Cardiac septum (tissue), 1 donor: ENCODE measurements at regions not wholly inside any gene's neighbourhood (a gene's known extent, or its start where the extent isn't known, plus 50 kb on each side); places are given as distances from the start of the nearest gene placed in this dataset.
"Not testable (repeated sequence)": the region's sequence is repeated elsewhere in the genome, so short reads cannot be mapped to it uniquely, and the experiment has no call there.

Experiments used
- DNase-seq: peaks from one replicate; pipeline ENCODE4 v3.0.0-alpha.2; 2020; ENCODE audit warnings: low spot score
- intact Hi-C: fragments of 100-400 bp; cut with DNase I; formaldehyde crosslinking; loops from one replicate; pipeline ENCODE4 v1.14.0; 2022
- donor health status: DM: no; HTN: no; CAD: no.

GRCh38 chr7:34320926-34321661, 336.9 kb upstream of the NPSR1 start:
- no peak for DNase-seq
- intact Hi-C loops = loop anchor here (2.0 to 10.0 kb wide), 2 partner anchors 110 to 274 kb away; no protein-coding TSS in a partner anchor

DNA sequence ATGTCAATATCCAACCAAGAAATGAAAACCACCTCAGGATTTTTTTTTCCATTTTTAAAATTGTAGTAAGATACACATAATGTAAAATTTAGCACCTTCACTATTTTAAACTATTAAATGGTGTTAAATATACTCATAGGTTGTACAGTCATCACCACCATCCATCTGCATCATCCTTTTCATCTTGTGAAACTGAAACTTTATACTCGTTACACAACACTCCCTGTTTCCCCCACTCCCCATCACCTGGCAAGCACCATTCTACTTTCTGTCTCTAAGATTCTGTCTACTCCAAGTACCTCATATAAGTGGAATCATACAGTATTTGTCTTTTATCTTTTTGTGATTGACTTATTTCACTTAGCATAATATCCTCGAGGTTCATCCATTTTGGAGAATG, 335.2 kb upstream of the NPSR1 start:
- intact Hi-C loops = loop anchor here (10.0 kb wide), 1 partner anchor 272 kb away; no protein-coding TSS in a partner anchor
- no peak for DNase-seq

DNA sequence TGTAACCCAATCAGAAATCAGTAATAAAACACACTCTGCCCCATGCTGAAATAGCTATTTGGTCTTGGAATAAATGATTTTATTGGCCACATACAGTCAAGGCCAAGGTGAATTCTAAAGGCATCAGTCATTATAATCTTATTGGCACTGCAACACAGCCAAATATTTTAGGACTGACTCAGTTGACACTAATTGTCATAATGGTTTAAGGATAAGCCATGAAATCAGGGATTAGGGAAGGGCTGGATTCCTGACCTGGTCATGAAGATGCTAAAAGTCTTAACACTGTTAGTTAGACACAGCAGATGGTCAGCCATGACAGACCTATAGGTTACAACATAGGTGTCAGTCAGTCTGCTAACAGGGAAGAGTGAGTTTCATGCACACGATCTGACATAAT, 330.3 kb upstream of the NPSR1 start:
- intact Hi-C loops = loop anchor here (10.0 kb wide), 1 partner anchor 267 kb away; no protein-coding TSS in a partner anchor
- DNase-seq = no peak

- intact Hi-C loops = no loop called here
- no peak for DNase-seq
These were observed 327.7 kb upstream of the NPSR1 start for GRCh38 chr7:34330308-34330707.

GRCh38 chr7:34331102-34331501, 326.9 kb upstream of the NPSR1 start:
- intact Hi-C loops = no loop called here
- no peak for DNase-seq

- intact Hi-C loops = no loop called here
- no peak for DNase-seq
These were observed 326.0 kb upstream of the NPSR1 start for GRCh38 chr7:34332006-34332405.

DNA sequence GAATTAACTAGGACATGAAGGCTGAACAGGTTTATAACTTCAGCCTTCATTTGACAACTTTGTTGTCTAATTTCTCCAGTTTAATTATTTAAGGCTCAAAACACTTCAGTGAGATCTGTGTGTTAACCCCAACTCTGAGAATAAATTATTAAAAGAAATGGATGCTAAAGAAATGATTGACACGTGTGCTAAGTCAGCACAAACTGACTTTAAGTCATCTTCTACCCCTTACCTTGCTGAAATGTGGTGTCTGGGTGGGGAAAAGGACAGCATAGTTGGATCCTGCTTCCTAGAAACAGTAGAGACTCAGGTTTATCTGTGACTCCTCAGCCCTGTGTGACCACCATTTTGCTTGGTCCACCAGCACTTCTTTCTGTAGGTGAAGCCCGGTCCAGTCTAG, 324.8 kb upstream of the NPSR1 start:
- no peak for DNase-seq
- intact Hi-C loops = no loop called here

DNA sequence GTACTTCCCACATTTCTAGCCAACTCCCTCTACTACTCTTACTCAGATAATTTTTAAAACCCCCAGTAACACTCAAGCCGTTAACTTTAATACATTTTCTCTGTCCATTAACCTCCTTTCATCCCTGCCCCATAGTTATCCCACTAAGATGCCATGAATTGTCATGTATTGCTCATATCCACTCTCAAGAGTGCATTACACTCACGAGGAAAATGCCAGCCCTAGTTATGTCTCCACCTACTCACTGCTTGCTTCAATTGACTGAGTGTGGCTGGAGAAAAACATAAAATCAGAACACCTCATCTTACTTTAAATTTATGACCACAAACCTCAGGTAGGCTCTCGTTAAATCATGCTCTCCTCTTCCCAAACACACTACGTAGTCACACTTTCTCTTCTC, 324.1 kb upstream of the NPSR1 start:
- no peak for DNase-seq
- intact Hi-C loops = no loop called here

GRCh38 chr7:34337163-34337562, 320.9 kb upstream of the NPSR1 start:
- intact Hi-C loops = no loop called here
- no peak for DNase-seq

GRCh38 chr7:34338961-34339526, 319.0 kb upstream of the NPSR1 start:
- intact Hi-C loops = no loop called here
- no peak for DNase-seq

DNA sequence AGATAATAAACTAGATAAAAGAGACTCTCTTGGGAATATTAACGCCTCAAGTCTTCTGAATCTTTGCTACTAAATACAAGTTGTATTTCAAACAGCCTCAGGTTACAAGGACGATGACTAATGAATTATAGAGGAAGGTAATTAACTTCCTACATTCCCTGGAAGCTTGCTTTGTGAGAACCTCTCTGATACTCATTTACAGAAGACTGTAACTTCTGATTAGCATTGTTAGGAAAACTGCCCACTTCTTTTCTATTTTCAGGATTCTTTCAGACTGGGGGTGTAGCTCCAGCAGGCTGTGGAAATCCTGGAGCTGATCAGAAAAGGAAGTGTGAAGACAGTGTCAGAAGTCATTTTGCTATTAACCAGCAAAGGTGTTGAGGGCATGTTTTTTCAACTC, 316.7 kb upstream of the NPSR1 start:
- intact Hi-C loops = no loop called here
- DNase-seq = no peak

DNA sequence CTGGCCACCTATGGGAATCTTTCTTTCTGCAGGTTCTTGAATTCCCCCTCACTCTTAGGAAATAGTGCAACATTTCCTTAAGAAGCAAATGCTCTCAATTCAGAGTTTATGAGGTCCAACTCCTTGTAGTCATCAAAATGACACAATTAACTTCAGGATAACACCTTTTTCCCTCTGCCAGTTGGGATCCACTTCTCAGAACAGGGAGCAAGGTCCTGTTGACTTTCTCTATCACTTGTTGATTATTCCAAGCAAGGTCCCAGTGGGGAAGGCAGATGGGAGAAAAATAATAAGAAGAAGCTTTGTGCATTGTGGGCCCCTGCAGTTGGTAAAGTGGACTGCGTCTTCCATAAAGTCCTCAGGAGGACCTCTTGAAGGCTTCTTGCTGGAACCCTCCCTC, 315.6 kb upstream of the NPSR1 start:
- no peak for DNase-seq
- intact Hi-C loops = no loop called here

DNA sequence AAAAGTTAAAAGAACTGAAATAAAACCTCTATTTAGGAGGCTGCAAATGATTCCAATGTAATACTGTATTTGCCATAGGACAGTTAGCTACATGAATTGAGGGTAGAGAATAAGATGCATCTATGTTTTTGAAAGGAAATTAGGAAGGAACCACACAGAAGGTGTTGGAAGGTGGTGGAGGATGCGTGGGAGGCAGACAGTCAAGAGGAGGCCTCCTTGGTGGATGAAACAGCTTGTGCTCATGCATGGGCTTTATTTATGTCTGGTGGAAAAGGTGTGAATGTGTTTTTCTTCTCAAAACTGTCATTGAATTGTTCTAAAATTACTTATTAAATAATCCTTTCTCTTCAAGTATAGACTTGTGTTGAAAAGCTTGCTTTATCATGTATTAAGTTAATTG, 314.4 kb upstream of the NPSR1 start:
- no peak for DNase-seq
- intact Hi-C loops = no loop called here

- DNase-seq = no peak
- intact Hi-C loops = no loop called here
These were observed 304.0 kb upstream of the NPSR1 start for GRCh38 chr7:34354011-34354410.

DNA sequence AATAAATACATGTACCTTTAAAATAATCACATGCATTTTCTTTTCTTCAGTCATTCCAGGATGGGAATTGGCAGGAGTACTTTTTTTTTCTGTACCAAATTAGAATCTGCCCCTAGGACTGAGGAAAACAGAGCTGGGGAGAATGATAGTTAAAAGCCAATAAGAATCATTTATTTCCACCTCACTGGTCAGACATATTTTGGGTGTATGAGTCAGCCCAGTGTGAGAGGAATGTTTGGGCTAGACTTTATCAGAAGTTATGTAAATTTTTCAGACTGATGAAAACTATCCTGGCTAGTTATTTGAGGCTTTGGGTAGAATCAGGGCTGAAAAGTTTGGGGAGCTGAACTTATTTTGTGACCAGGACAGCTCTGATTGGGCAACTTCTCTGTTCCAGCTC, 303.1 kb upstream of the NPSR1 start:
- no peak for DNase-seq
- intact Hi-C loops = no loop called here

DNA sequence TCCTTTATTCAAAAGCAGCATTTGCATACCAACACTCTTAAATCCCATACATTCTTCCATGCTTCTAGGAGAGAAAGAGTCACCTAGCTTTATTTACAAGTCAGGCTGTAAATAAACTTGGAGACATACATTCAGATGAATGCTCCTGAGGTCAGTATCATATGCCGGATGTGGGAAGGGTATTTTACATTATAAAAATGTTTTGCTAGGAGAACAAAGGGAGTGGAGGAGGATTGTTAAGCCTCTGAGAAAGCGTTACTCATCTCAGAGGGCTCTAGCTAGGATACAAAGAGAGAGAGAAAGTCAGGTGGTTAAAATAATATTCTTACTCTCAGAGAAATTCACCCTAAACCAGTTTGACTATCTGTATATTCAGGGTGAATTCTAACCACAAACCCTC, 300.9 kb upstream of the NPSR1 start:
- DNase-seq = no peak
- intact Hi-C loops = no loop called here

- intact Hi-C loops = no loop called here
- no peak for DNase-seq
These were observed 300.1 kb upstream of the NPSR1 start for GRCh38 chr7:34357946-34358345.

DNA sequence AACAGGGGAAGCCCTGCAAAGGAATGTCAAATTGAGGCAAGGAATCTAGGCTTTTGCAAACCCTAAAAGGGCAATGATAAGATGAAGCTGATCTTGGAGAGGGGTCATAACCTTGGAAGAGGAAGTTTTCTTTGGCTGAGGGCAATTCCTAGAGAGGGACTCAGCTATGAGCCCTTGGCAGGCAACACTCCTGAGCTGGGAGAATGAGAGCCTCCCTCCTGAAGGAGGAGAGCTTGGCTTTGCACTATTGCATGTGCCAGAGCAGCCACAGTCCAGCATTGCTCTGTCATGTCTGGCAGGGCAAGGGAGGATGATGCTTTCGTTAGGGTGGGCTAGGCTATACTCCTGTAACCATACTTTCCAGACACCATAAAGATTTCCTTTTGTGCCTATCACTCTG, 299.4 kb upstream of the NPSR1 start:
- not testable (repeated sequence) for DNase-seq

GRCh38 chr7:34361663-34362250, 296.3 kb upstream of the NPSR1 start:
- intact Hi-C loops = no loop called here
- DNase-seq = no peak

More for the DNA sequence above, 299.4 kb upstream of the NPSR1 start:
- intact Hi-C loops = not testable (repeated sequence)

GRCh38 chr7:34362621-34363020, 295.4 kb upstream of the NPSR1 start:
- intact Hi-C loops = no loop called here
- no peak for DNase-seq

GRCh38 chr7:34364130-34364529, 293.9 kb upstream of the NPSR1 start:
- DNase-seq = no peak
- intact Hi-C loops = no loop called here
